CD14-positive monocyte (primary cell): ENCODE measurements at regions not wholly inside any gene's neighbourhood (a gene's known extent, or its start where the extent isn't known, plus 50 kb on each side); places are given as distances from the start of the nearest gene placed in this dataset.

Experiments used
- DNase-seq, 3 donors: peaks; one replicate each; pipeline ENCODE4 v3.0.0-alpha.2; 2011 to 2022
- H2AFZ ChIP-seq: 2 replicates; pipeline ENCODE4 v1.6.0; 2012; ENCODE audit warnings: mild to moderate bottlenecking, low read depth, low read length, inconsistent platforms; ENCODE audit not compliant: insufficient read depth, poor library complexity, severe bottlenecking
- H3K27ac ChIP-seq, 2 donors: 1 replicate in 1 of 2; 2 replicates in 1 of 2; pipeline ENCODE4 v1.5.1; 2012 to 2013; ENCODE audit warnings: low read length in 2 of 2, control low read depth in 1 of 2, inconsistent platforms in 1 of 2, low read depth in 1 of 2, mild to moderate bottlenecking in 1 of 2
- H3K27me3 ChIP-seq, 2 donors: one replicate each; pipeline versions ENCODE4 v1.6.0 to v1.6.1; 2011 to 2013; ENCODE audit warnings: low read length in 2 of 2; ENCODE audit not compliant: control insufficient read depth in 2 of 2, insufficient read depth in 2 of 2
- H3K36me3 ChIP-seq, 2 donors: replicated peaks in 1 of 2; 1 replicate in 1 of 2; 2 replicates in 1 of 2; pipeline versions ENCODE4 v1.5.1 to v1.6.1; 2012 to 2013; ENCODE audit warnings: low read length in 2 of 2, control low read depth in 1 of 2, inconsistent platforms in 1 of 2, mild to moderate bottlenecking in 1 of 2; ENCODE audit not compliant: insufficient read depth in 2 of 2, control insufficient read depth in 1 of 2
- H3K4me1 ChIP-seq, 2 donors: 1 replicate in 1 of 2; 2 replicates in 1 of 2; pipeline versions ENCODE4 v1.5.1 to v1.6.1; 2012 to 2013; ENCODE audit warnings: low read length in 2 of 2, control low read depth in 1 of 2, inconsistent platforms in 1 of 2, mild to moderate bottlenecking in 1 of 2, moderate library complexity in 1 of 2; ENCODE audit not compliant: insufficient read depth in 2 of 2, control insufficient read depth in 1 of 2
- H3K4me2 ChIP-seq: replicated peaks from 2 replicates; pipeline ENCODE3; 2012; ENCODE audit warnings: low read length, moderate library complexity, mild to moderate bottlenecking; ENCODE audit not compliant: poor library complexity, severe bottlenecking; ENCODE audit errors: extremely low read depth
- H3K4me3 ChIP-seq, 3 experiments: fragments of 200-600 bp in 1 of 3; sonication (generic) in 1 of 3; replicated peaks in 1 of 3; 1 replicate in 2 of 3; 2 replicates in 1 of 3; pipeline ENCODE4 v1.5.1; 2011 to 2013; ENCODE audit warnings: low read length in 3 of 3, mild to moderate bottlenecking in 3 of 3, control low read depth in 2 of 3, low read depth in 2 of 3, inconsistent platforms in 1 of 3, moderate library complexity in 1 of 3
- H3K79me2 ChIP-seq: 2 replicates; pipeline ENCODE4 v1.6.0; 2012; ENCODE audit warnings: mild to moderate bottlenecking, control low read depth, inconsistent platforms, low read length, moderate library complexity; ENCODE audit not compliant: insufficient read depth
- H3K9ac ChIP-seq: 2 replicates; pipeline ENCODE4 v1.6.0; 2017; ENCODE audit warnings: low read length, mild to moderate bottlenecking; ENCODE audit not compliant: insufficient read depth, poor library complexity, severe bottlenecking
- H3K9me3 ChIP-seq, 2 donors: replicated peaks in 1 of 2; 1 replicate in 1 of 2; 2 replicates in 1 of 2; pipeline versions ENCODE4 v1.5.1 to v1.6.1; 2012 to 2013; ENCODE audit warnings: low read length in 2 of 2, control low read depth in 1 of 2; ENCODE audit not compliant: control insufficient read depth in 1 of 2, insufficient read depth in 1 of 2
- H4K20me1 ChIP-seq: 2 replicates; pipeline ENCODE4 v1.6.0; 2012; ENCODE audit warnings: mild to moderate bottlenecking, low read length, control low read depth, moderate library complexity; ENCODE audit not compliant: insufficient read depth
- H3K27ac Mint-ChIP-seq, 7 donors: one replicate each; pipeline ENCODE4 v1.8.0; 2020; ENCODE audit warnings: mild to moderate bottlenecking in 7 of 7, mixed read lengths in 7 of 7, moderate library complexity in 6 of 7, inconsistent platforms in 2 of 7
- H3K27me3 Mint-ChIP-seq, 3 donors: one replicate each; pipeline ENCODE4 v1.8.0; 2021 to 2022; ENCODE audit warnings: low read depth in 3 of 3, mild to moderate bottlenecking in 3 of 3, mixed read lengths in 3 of 3, moderate library complexity in 3 of 3, inconsistent platforms in 1 of 3
- H3K36me3 Mint-ChIP-seq, 2 donors: one replicate each; pipeline ENCODE4 v1.8.0; 2020; ENCODE audit warnings: mixed read lengths in 2 of 2, inconsistent platforms in 1 of 2, mild to moderate bottlenecking in 1 of 2
- H3K4me1 Mint-ChIP-seq: one replicate; pipeline ENCODE4 v1.8.0; 2020; ENCODE audit warnings: mild to moderate bottlenecking, mixed read lengths
- H3K4me3 Mint-ChIP-seq, 2 donors: one replicate each; pipeline ENCODE4 v1.8.0; 2020; ENCODE audit warnings: mild to moderate bottlenecking in 2 of 2, mixed read lengths in 2 of 2, moderate library complexity in 1 of 2
- H3K9me3 Mint-ChIP-seq, 7 donors: one replicate each; pipeline ENCODE4 v1.8.0; 2020 to 2022; ENCODE audit warnings: mixed read lengths in 7 of 7, mild to moderate bottlenecking in 6 of 7, moderate library complexity in 6 of 7, inconsistent platforms in 2 of 7
- WGBS: methylation state at CpG from one replicate; pipeline ENCODE4 v1.1.5; 2013; ENCODE audit warnings: missing lambda C conversion rate; ENCODE audit not compliant: insufficient coverage; 5-methylcytosine and 5-hydroxymethylcytosine counted together
- intact Hi-C, 2 donors: fragments of 100-400 bp; cut with micrococcal nuclease; formaldehyde crosslinking; loops; one replicate each; pipeline versions ENCODE4 v1.15.0 to v1.15.1; 2023
- TF ChIP-seq, protein P1 (sequence below): fragments of 200-600 bp; IDR thresholded peaks from one replicate; pipeline ENCODE4 v1.8.0; 2022; ENCODE audit warnings: antibody characterized with exemption, mild to moderate bottlenecking

DNA sequence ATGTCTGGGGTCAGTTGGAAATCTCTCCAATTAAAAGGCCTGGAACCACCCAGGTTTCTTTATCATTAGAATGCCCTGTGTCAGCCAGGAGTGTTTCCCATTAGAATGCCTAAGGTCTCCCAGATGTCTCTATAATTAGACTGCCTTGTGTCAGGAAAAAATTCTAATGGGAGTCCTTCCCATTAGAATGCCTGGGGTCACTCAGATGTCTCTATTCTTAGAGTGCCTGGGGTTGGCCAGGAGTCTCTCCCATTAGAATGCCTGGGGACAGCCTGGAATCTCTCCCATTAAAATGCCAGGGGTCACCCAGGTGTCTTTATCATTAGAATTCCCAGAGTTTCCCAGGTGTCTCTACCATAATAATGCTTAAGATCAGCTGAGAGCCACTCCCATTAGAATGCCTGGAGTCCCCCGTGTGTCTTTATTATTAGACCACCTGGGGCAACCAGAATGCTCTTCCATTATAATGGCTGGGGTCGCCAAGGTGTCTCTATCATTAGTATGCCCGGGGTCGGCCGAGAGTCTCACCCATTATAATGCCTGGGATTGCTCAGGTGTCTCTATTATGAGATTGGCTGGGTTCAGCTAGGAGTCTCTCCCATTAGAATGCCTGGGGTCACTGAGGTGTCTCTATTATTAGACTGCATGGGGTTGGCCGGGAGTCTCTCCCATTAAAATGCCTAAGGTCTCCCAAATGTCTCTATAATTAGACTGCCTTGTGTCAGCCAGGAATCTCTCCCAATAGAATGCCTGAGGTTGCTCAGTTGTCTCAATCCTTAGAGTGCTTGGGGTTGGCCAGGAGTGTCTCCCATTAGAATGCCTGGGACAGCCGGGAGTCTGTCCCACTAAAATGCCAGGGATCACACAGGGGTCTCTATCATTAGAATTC lies 2254.6 kb downstream of the TP53TG3F start:
- Histone ChIP-seq H3K27me3 (no peaks in the 10 kb centered on the region), H3K9me3 (peaks cover 38 to 42% of the 10 kb centered on the region in 2 donors), H3K4me2 (no peak overlapping the region), H3K4me3 (no peak overlapping the region), H3K36me3 (no peaks in the 10 kb centered on the region), H4K20me1 (no peaks in the 10 kb centered on the region), H3K79me2 (no peaks in the 10 kb centered on the region), H3K9ac (no peak overlapping the region), H2AFZ (no peak overlapping the region), H3K27ac (no peak overlapping the region), H3K4me1 (no peaks in the 10 kb centered on the region)
- peaks cover 0 to 2% (median 0%) of the 10 kb centered on the region in 3 donors for H3K27me3 Mint-ChIP-seq
- intact Hi-C loops = no loop called here
- H3K27ac Mint-ChIP-seq = no peak overlapping the region
- no peaks in the 10 kb centered on the region for H3K36me3 Mint-ChIP-seq
- TF ChIP-seq, protein P1, sequence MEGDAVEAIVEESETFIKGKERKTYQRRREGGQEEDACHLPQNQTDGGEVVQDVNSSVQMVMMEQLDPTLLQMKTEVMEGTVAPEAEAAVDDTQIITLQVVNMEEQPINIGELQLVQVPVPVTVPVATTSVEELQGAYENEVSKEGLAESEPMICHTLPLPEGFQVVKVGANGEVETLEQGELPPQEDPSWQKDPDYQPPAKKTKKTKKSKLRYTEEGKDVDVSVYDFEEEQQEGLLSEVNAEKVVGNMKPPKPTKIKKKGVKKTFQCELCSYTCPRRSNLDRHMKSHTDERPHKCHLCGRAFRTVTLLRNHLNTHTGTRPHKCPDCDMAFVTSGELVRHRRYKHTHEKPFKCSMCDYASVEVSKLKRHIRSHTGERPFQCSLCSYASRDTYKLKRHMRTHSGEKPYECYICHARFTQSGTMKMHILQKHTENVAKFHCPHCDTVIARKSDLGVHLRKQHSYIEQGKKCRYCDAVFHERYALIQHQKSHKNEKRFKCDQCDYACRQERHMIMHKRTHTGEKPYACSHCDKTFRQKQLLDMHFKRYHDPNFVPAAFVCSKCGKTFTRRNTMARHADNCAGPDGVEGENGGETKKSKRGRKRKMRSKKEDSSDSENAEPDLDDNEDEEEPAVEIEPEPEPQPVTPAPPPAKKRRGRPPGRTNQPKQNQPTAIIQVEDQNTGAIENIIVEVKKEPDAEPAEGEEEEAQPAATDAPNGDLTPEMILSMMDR = no peak
- peaks cover 12 to 47% (median 32%) of the 10 kb centered on the region in 7 donors for H3K9me3 Mint-ChIP-seq
- no peak overlapping the region for H3K4me3 Mint-ChIP-seq
- H3K4me1 Mint-ChIP-seq = no peaks in the 10 kb centered on the region
- no peak for DNase-seq
- WGBS = 50% methylated on average over 2 of the region's 7 CpGs

DNA sequence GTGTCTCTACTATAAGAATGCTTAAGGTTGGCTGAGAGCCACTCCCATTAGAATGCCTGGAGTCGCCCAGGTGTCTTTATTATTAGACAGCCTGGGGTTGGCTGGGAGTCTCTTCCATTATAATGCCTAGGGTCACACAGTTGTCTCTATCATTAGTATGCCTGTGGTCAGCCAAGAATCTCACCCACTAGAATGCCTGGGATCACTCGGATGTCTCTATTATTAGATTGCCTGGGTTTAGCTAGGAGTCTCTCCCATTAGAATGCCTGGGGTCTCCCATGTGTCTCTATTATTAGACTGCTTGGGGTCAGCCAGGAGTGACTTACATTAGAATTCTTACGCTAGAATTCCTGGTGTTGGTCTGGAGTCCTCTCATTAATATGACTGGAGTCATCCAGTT lies 2255.3 kb downstream of the TP53TG3F start:
- peaks cover 16 to 50% (median 34%) of the 10 kb centered on the region in 7 donors for H3K9me3 Mint-ChIP-seq
- no peak overlapping the region for H3K4me3 Mint-ChIP-seq
- no peak overlapping the region for H3K27ac Mint-ChIP-seq
- intact Hi-C loops = no loop called here
- peaks cover 0 to 2% (median 0%) of the 10 kb centered on the region in 3 donors for H3K27me3 Mint-ChIP-seq
- Histone ChIP-seq H2AFZ (no peak overlapping the region), H3K4me1 (no peaks in the 10 kb centered on the region), H3K36me3 (no peaks in the 10 kb centered on the region), H3K27me3 (no peaks in the 10 kb centered on the region), H4K20me1 (no peaks in the 10 kb centered on the region), H3K9me3 (peaks cover 38% of the 10 kb centered on the region in 2 donors), H3K27ac (no peak overlapping the region), H3K4me2 (no peak overlapping the region), H3K79me2 (no peaks in the 10 kb centered on the region), H3K9ac (no peak overlapping the region), H3K4me3 (no peak overlapping the region)
- TF ChIP-seq, protein P1 = no peak
- no peaks in the 10 kb centered on the region for H3K4me1 Mint-ChIP-seq
- 60% methylated on average over 1 of the region's 3 CpGs for WGBS
- H3K36me3 Mint-ChIP-seq = no peaks in the 10 kb centered on the region
- no peak for DNase-seq
